ENCODE measurements at regions not wholly inside any gene's neighbourhood (a gene's known extent, or its start where the extent isn't known, plus 50 kb on each side); places are given as distances from the start of the nearest gene placed in this dataset.

- CTCF ChIA-PET, result no interaction called here
- POLR2A ChIA-PET, result no interaction called here
- ATAC-seq (ENCODE audit: low read depth), result no peak
- intact Hi-C loops (cut with micrococcal nuclease), result no loop called here
- no peak overlapping the region for H3K4me3 Mint-ChIP-seq
- TF ChIP-seq, protein P1, sequence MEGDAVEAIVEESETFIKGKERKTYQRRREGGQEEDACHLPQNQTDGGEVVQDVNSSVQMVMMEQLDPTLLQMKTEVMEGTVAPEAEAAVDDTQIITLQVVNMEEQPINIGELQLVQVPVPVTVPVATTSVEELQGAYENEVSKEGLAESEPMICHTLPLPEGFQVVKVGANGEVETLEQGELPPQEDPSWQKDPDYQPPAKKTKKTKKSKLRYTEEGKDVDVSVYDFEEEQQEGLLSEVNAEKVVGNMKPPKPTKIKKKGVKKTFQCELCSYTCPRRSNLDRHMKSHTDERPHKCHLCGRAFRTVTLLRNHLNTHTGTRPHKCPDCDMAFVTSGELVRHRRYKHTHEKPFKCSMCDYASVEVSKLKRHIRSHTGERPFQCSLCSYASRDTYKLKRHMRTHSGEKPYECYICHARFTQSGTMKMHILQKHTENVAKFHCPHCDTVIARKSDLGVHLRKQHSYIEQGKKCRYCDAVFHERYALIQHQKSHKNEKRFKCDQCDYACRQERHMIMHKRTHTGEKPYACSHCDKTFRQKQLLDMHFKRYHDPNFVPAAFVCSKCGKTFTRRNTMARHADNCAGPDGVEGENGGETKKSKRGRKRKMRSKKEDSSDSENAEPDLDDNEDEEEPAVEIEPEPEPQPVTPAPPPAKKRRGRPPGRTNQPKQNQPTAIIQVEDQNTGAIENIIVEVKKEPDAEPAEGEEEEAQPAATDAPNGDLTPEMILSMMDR (IDR thresholded peaks at IDR 0.05), result no peak
- DNase-seq, result no peak
- no peaks in the 10 kb centered on the region for H3K27me3 Mint-ChIP-seq
- H3K36me3 Mint-ChIP-seq (ENCODE audit: low read depth), result no peaks in the 10 kb centered on the region
- H3K4me1 Mint-ChIP-seq, result no peaks in the 10 kb centered on the region
- no peak overlapping the region for H3K27ac Mint-ChIP-seq
- H3K9me3 Mint-ChIP-seq, result peaks cover 4% of the 10 kb centered on the region
Measured at GRCh38 chr12:87094356-87094755, 838.2 kb upstream of the MGAT4C start.

- TF ChIP-seq, protein P1 (IDR thresholded peaks at IDR 0.05), result no peak
- ChIA-PET CTCF (no interaction called here), POLR2A (no interaction called here)
- ATAC-seq (ENCODE audit: low read depth), result no peak
- H3K36me3 Mint-ChIP-seq (ENCODE audit: low read depth), result no peaks in the 10 kb centered on the region
- H3K27ac Mint-ChIP-seq, result no peak overlapping the region
- peaks cover 4% of the 10 kb centered on the region for H3K9me3 Mint-ChIP-seq
- no peaks in the 10 kb centered on the region for H3K4me1 Mint-ChIP-seq
- intact Hi-C loops (cut with micrococcal nuclease), result no loop called here
- no peak for DNase-seq
- no peaks in the 10 kb centered on the region for H3K27me3 Mint-ChIP-seq
- no peak overlapping the region for H3K4me3 Mint-ChIP-seq
Measured at GRCh38 chr12:87092421-87092820, 836.2 kb upstream of the MGAT4C start.

DNA sequence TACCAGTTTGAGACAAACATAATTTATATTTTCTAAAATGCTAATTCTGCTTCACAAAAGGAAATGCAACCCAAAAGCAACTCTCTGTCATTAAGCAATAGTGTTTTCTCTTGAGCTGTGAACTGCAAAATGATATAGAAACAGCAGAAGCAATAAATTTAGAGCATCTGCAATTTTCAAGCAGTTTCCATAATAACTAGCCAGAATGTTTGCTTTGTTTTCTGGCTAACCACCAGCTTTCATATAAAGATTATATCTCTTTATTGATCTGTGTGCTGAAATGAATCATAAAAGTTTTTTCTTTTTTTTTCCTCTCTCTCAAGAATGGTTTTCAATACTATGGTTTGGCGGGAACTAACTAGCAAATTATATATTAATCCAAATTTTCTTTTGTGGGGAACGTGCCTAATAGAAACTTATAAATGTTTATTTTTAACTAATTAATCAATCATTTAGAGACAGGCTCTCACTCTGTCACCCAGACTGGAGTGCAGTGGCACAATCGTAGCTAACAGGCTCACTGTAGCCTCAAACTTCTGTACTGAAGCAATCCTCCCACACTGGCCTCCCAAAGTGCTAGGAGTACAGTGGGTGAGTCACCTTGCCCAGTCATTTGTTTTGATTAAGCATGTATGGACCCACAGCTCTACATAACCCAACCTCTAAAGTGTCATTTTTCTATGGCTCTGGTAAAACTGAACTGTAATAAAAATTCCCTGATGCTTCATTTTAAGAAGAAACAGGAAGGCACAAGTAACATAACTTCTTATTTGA is 830.1 kb upstream of the MGAT4C start:
- H3K9me3 Mint-ChIP-seq, result no peaks in the 10 kb centered on the region
- H3K4me1 Mint-ChIP-seq, result no peaks in the 10 kb centered on the region
- H3K27ac Mint-ChIP-seq, result no peak overlapping the region
- CTCF ChIA-PET, result no interaction called here
- POLR2A ChIA-PET, result no interaction called here
- intact Hi-C loops (cut with micrococcal nuclease), result no loop called here
- H3K36me3 Mint-ChIP-seq (ENCODE audit: low read depth), result no peaks in the 10 kb centered on the region
- H3K27me3 Mint-ChIP-seq, result no peaks in the 10 kb centered on the region
- no peak for DNase-seq
- no peak for ATAC-seq (ENCODE audit: low read depth)
- no peak overlapping the region for H3K4me3 Mint-ChIP-seq
- TF ChIP-seq, protein P1 (IDR thresholded peaks at IDR 0.05), result no peak

- H3K36me3 Mint-ChIP-seq (ENCODE audit: low read depth), result no peaks in the 10 kb centered on the region
- CTCF ChIA-PET, result no interaction called here
- POLR2A ChIA-PET, result no interaction called here
Measured at GRCh38 chr12:87085286-87085685, 829.1 kb upstream of the MGAT4C start.

DNA sequence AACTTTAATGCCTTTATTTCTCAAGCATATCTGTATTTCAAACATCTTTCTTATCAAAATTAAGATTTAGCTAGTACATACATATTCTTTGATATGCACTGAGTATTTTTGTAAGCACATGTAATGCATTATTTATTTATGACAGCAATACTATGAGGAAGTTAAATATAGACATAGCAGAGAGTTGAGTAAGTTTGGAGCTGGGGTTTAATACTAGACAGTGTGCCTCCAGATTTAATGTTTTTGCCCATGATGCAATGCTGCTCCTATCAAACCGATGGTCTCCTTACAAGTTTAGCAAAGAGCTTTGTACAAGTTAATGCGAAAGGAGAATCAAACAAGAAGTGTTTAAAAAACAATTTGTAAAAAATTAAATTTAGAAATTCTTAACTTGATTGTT is 826.6 kb upstream of the MGAT4C start:
- no peaks in the 10 kb centered on the region for H3K27me3 Mint-ChIP-seq
- no peaks in the 10 kb centered on the region for H3K36me3 Mint-ChIP-seq (ENCODE audit: low read depth)
- H3K4me3 Mint-ChIP-seq, result no peak overlapping the region
- no peaks in the 10 kb centered on the region for H3K9me3 Mint-ChIP-seq
- no peak overlapping the region for H3K27ac Mint-ChIP-seq
- TF ChIP-seq, protein P1 (IDR thresholded peaks at IDR 0.05), result no peak
- POLR2A ChIA-PET, result no interaction called here
- H3K4me1 Mint-ChIP-seq, result no peaks in the 10 kb centered on the region
- CTCF ChIA-PET, result no interaction called here
- ATAC-seq (ENCODE audit: low read depth) (no peak), DNase-seq (no peak)
- intact Hi-C loops (cut with micrococcal nuclease), result no loop called here

More at GRCh38 chr12:87085286-87085685, 829.1 kb upstream of the MGAT4C start:
- DNase-seq, result no peak
- intact Hi-C loops (cut with micrococcal nuclease), result no loop called here
- Mint-ChIP-seq H3K27me3 (no peaks in the 10 kb centered on the region), H3K9me3 (no peaks in the 10 kb centered on the region), H3K27ac (no peak overlapping the region), H3K4me3 (no peak overlapping the region), H3K4me1 (no peaks in the 10 kb centered on the region)
- TF ChIP-seq, protein P1 (IDR thresholded peaks at IDR 0.05), result no peak
- no peak for ATAC-seq (ENCODE audit: low read depth)
